ENCODE measurements at regions not wholly inside any gene's neighbourhood (a gene's known extent, or its start where the extent isn't known, plus 50 kb on each side); places are given as distances from the start of the nearest gene placed in this dataset.

GRCh38 chr9:82223442-82223841 lies 234.9 kb downstream of the SPATA31D1 start:
- Histone ChIP-seq H3K9me3 (ENCODE audit: control insufficient read depth in 2 of 2, insufficient read depth in 1 of 2, low read depth in 1 of 2, low read length in 1 of 2) (peaks cover 0 to 2% of the 10 kb centered on the region in 2 donors), H3K27ac (ENCODE audit: low read depth in 2 of 2, low read length in 1 of 2) (no peak overlapping the region), H3K36me3 (ENCODE audit: control insufficient read depth in 2 of 2, insufficient read depth in 2 of 2, low read length in 1 of 2) (no peaks in the 10 kb centered on the region), H3K4me1 (ENCODE audit: control insufficient read depth in 2 of 2, insufficient read depth in 2 of 2, low read length in 1 of 2) (no peaks in the 10 kb centered on the region), H3K27me3 (ENCODE audit: control insufficient read depth in 1 of 2, insufficient read depth in 2 of 2, low read length in 2 of 2) (no peaks in the 10 kb centered on the region), H3K4me3 (ENCODE audit: low read depth in 1 of 2, low read length in 2 of 2) (no peak overlapping the region)
- WGBS, 2 donors = 77 to 85% methylated on average over 3 of the region's 3 CpGs

DNA sequence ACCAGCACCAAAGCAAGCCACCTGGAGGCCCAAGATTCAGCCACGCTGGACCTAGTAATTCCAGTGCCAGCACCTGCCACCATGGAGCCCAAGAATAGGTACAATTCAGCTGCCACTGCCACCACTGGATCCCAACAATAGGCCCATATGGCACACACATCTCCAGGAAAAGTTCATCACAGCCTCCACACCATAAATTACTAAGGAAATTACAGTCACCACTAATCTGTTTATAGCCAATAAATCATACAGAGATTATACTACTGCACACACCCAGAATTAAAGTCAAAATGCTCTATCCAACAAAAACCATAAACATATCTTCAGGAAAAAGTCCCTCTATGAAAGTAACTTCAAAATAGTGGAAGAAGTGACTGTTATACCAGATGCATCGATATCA lies 242.8 kb downstream of the SPATA31D1 start:
- Histone ChIP-seq H3K4me1 (ENCODE audit: control insufficient read depth in 2 of 2, insufficient read depth in 2 of 2, low read length in 1 of 2) (no peaks in the 10 kb centered on the region), H3K27me3 (ENCODE audit: control insufficient read depth in 1 of 2, insufficient read depth in 2 of 2, low read length in 2 of 2) (no peaks in the 10 kb centered on the region), H3K4me3 (ENCODE audit: low read depth in 1 of 2, low read length in 2 of 2) (no peak overlapping the region), H3K9me3 (ENCODE audit: control insufficient read depth in 2 of 2, insufficient read depth in 1 of 2, low read depth in 1 of 2, low read length in 1 of 2) (peaks cover 8 to 13% of the 10 kb centered on the region in 2 donors), H3K36me3 (ENCODE audit: control insufficient read depth in 2 of 2, insufficient read depth in 2 of 2, low read length in 1 of 2) (no peaks in the 10 kb centered on the region), H3K27ac (ENCODE audit: low read depth in 2 of 2, low read length in 1 of 2) (no peak overlapping the region)
- 87 to 93% methylated on average over 2 of the region's 2 CpGs for WGBS, 2 donors

DNA sequence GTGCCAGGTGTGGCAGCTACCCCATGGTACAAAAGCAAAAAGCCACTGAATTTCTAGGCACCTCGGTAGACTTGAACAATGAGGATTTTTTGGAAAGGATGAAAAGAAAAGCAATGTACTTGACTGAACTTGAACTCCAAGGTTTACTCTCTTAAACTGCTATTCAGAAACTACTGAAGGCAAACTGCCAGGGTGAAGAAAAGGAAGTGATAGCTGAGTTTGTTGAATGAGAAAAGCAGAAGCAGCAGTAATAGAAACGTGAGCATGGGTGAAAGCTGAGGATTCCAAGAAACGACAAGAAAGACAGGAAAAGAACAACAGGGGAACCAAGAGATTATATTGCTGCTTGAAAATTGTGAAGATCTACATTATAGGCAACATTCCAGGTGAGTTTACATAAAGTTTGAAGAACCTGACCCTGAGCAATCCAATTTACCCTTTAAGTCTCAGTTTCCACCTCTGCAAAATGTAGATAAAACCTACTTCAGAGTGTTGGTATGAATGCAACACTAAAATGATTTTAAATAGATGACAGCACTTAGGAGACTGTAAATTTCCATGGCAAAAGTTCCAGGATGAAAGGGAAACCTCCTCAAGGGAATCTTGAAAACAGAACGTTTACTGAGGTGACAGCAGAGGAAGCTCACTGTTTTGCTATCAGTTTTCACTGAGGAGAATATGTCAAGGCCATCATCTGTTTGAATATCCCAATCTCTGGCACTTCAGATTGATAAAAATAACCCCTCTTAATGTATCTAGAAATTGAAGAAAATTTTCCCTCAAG lies 245.8 kb downstream of the SPATA31D1 start:
- H3K9me3 ChIP-seq (ENCODE audit: control insufficient read depth in 2 of 2, insufficient read depth in 1 of 2, low read depth in 1 of 2, low read length in 1 of 2) = peaks cover 8 to 11% of the 10 kb centered on the region in 2 donors
- no peaks in the 10 kb centered on the region for H3K4me1 ChIP-seq (ENCODE audit: control insufficient read depth in 2 of 2, insufficient read depth in 2 of 2, low read length in 1 of 2)
- no peaks in the 10 kb centered on the region for H3K36me3 ChIP-seq (ENCODE audit: control insufficient read depth in 2 of 2, insufficient read depth in 2 of 2, low read length in 1 of 2)
- H3K4me3 ChIP-seq (ENCODE audit: low read depth in 1 of 2, low read length in 2 of 2) = no peak overlapping the region
- no peak overlapping the region for H3K27ac ChIP-seq (ENCODE audit: low read depth in 2 of 2, low read length in 1 of 2)
- WGBS, 2 donors = 18 to 23% methylated on average over 4 of the region's 4 CpGs
- no peaks in the 10 kb centered on the region for H3K27me3 ChIP-seq (ENCODE audit: control insufficient read depth in 1 of 2, insufficient read depth in 2 of 2, low read length in 2 of 2)

- no peaks in the 10 kb centered on the region for H3K36me3 ChIP-seq (ENCODE audit: control insufficient read depth in 2 of 2, insufficient read depth in 2 of 2, low read length in 1 of 2)
- peaks cover 0 to 3% of the 10 kb centered on the region in 2 donors for H3K9me3 ChIP-seq (ENCODE audit: control insufficient read depth in 2 of 2, insufficient read depth in 1 of 2, low read depth in 1 of 2, low read length in 1 of 2)
- no peaks in the 10 kb centered on the region for H3K4me1 ChIP-seq (ENCODE audit: control insufficient read depth in 2 of 2, insufficient read depth in 2 of 2, low read length in 1 of 2)
- H3K27me3 ChIP-seq (ENCODE audit: control insufficient read depth in 1 of 2, insufficient read depth in 2 of 2, low read length in 2 of 2) = no peaks in the 10 kb centered on the region
- H3K4me3 ChIP-seq (ENCODE audit: low read depth in 1 of 2, low read length in 2 of 2) = no peak overlapping the region
- WGBS, 2 donors = 76 to 78% methylated on average over 5 of the region's 5 CpGs
- no peak overlapping the region for H3K27ac ChIP-seq (ENCODE audit: low read depth in 2 of 2, low read length in 1 of 2)
These were observed 253.9 kb downstream of the SPATA31D1 start for GRCh38 chr9:82242285-82242963.

- WGBS, 2 donors = 89 to 100% methylated on average over 1 of the region's 1 CpG
- no peaks in the 10 kb centered on the region for H3K27me3 ChIP-seq (ENCODE audit: control insufficient read depth in 1 of 2, insufficient read depth in 2 of 2, low read length in 2 of 2)
- H3K4me3 ChIP-seq (ENCODE audit: low read depth in 1 of 2, low read length in 2 of 2) = no peak overlapping the region
- peaks cover 0 to 2% of the 10 kb centered on the region in 2 donors for H3K9me3 ChIP-seq (ENCODE audit: control insufficient read depth in 2 of 2, insufficient read depth in 1 of 2, low read depth in 1 of 2, low read length in 1 of 2)
- H3K36me3 ChIP-seq (ENCODE audit: control insufficient read depth in 2 of 2, insufficient read depth in 2 of 2, low read length in 1 of 2) = no peaks in the 10 kb centered on the region
- H3K27ac ChIP-seq (ENCODE audit: low read depth in 2 of 2, low read length in 1 of 2) = no peak overlapping the region
- H3K4me1 ChIP-seq (ENCODE audit: control insufficient read depth in 2 of 2, insufficient read depth in 2 of 2, low read length in 1 of 2) = no peaks in the 10 kb centered on the region
These were observed 258.7 kb downstream of the SPATA31D1 start for GRCh38 chr9:82247318-82247717.

DNA sequence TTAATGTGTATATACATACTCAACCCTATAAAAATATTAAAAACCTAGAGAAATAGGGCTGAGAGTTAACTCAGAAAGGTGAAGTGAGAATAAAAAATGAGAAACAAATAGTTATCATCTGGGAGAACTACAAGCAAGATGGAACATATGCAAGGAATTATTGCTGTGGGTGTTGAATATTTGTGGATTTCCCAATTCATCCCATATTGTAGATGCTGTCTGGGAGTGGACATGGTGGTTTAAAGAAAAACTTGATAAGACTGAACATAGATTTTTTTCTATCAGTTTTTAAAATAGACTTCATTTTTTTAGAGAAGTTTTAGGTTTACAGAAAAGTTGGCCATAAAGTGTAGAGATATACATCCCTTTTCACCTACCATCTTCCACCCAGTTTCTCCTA lies 263.5 kb downstream of the SPATA31D1 start:
- H3K27ac ChIP-seq (ENCODE audit: low read depth in 2 of 2, low read length in 1 of 2) = no peak overlapping the region
- no peak overlapping the region for H3K4me3 ChIP-seq (ENCODE audit: low read depth in 1 of 2, low read length in 2 of 2)
- no peaks in the 10 kb centered on the region for H3K4me1 ChIP-seq (ENCODE audit: control insufficient read depth in 2 of 2, insufficient read depth in 2 of 2, low read length in 1 of 2)
- H3K27me3 ChIP-seq (ENCODE audit: control insufficient read depth in 1 of 2, insufficient read depth in 2 of 2, low read length in 2 of 2) = no peaks in the 10 kb centered on the region
- H3K9me3 ChIP-seq (ENCODE audit: control insufficient read depth in 2 of 2, insufficient read depth in 1 of 2, low read depth in 1 of 2, low read length in 1 of 2) = no peaks in the 10 kb centered on the region
- no peaks in the 10 kb centered on the region for H3K36me3 ChIP-seq (ENCODE audit: control insufficient read depth in 2 of 2, insufficient read depth in 2 of 2, low read length in 1 of 2)

GRCh38 chr9:82254646-82255367 lies 266.2 kb downstream of the SPATA31D1 start:
- Histone ChIP-seq H3K4me3 (ENCODE audit: low read depth in 1 of 2, low read length in 2 of 2) (no peak overlapping the region), H3K9me3 (ENCODE audit: control insufficient read depth in 2 of 2, insufficient read depth in 1 of 2, low read depth in 1 of 2, low read length in 1 of 2) (no peaks in the 10 kb centered on the region), H3K27ac (ENCODE audit: low read depth in 2 of 2, low read length in 1 of 2) (no peak overlapping the region), H3K36me3 (ENCODE audit: control insufficient read depth in 2 of 2, insufficient read depth in 2 of 2, low read length in 1 of 2) (no peaks in the 10 kb centered on the region), H3K4me1 (ENCODE audit: control insufficient read depth in 2 of 2, insufficient read depth in 2 of 2, low read length in 1 of 2) (no peaks in the 10 kb centered on the region), H3K27me3 (ENCODE audit: control insufficient read depth in 1 of 2, insufficient read depth in 2 of 2, low read length in 2 of 2) (no peaks in the 10 kb centered on the region)
- 90 to 98% methylated on average over 1 of the region's 1 CpG for WGBS, 2 donors

GRCh38 chr9:82255481-82256176 lies 267.1 kb downstream of the SPATA31D1 start:
- Histone ChIP-seq H3K27me3 (ENCODE audit: control insufficient read depth in 1 of 2, insufficient read depth in 2 of 2, low read length in 2 of 2) (no peaks in the 10 kb centered on the region), H3K9me3 (ENCODE audit: control insufficient read depth in 2 of 2, insufficient read depth in 1 of 2, low read depth in 1 of 2, low read length in 1 of 2) (no peaks in the 10 kb centered on the region), H3K4me3 (ENCODE audit: low read depth in 1 of 2, low read length in 2 of 2) (no peak overlapping the region), H3K36me3 (ENCODE audit: control insufficient read depth in 2 of 2, insufficient read depth in 2 of 2, low read length in 1 of 2) (no peaks in the 10 kb centered on the region), H3K27ac (ENCODE audit: low read depth in 2 of 2, low read length in 1 of 2) (no peak overlapping the region), H3K4me1 (ENCODE audit: control insufficient read depth in 2 of 2, insufficient read depth in 2 of 2, low read length in 1 of 2) (no peaks in the 10 kb centered on the region)
- WGBS, 2 donors = 83 to 87% methylated on average over 10 of the region's 10 CpGs

DNA sequence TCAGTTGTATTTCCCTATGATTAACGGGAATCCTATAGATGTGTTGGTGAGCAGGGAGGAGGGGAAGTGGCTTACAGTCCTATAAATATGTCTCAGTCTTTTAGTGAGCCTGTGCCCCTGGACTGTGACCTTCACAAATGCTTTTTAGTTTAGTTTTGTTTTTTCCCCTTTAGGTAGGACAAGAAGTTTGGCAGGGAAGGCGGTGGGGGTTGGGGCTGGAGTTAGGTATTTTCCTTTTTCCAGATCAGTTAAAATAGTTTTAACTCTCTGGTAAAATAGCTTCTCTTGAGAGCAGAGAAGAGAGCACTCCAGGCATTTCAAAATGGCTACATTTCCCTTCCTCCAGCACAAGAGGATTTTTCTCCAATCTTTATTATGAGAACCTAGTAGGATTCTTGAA lies 272.1 kb downstream of the SPATA31D1 start:
- Histone ChIP-seq H3K4me1 (ENCODE audit: control insufficient read depth in 2 of 2, insufficient read depth in 2 of 2, low read length in 1 of 2) (no peaks in the 10 kb centered on the region), H3K27ac (ENCODE audit: low read depth in 2 of 2, low read length in 1 of 2) (no peak overlapping the region), H3K4me3 (ENCODE audit: low read depth in 1 of 2, low read length in 2 of 2) (no peak overlapping the region), H3K36me3 (ENCODE audit: control insufficient read depth in 2 of 2, insufficient read depth in 2 of 2, low read length in 1 of 2) (no peaks in the 10 kb centered on the region), H3K9me3 (ENCODE audit: control insufficient read depth in 2 of 2, insufficient read depth in 1 of 2, low read depth in 1 of 2, low read length in 1 of 2) (no peaks in the 10 kb centered on the region), H3K27me3 (ENCODE audit: control insufficient read depth in 1 of 2, insufficient read depth in 2 of 2, low read length in 2 of 2) (no peaks in the 10 kb centered on the region)
- whole genome bisulfite sequencing, 2 donors = 74 to 84% methylated on average over 2 of the region's 2 CpGs
